ENCODE measurements at regions not wholly inside any gene's neighbourhood (a gene's known extent, or its start where the extent isn't known, plus 50 kb on each side); places are given as distances from the start of the nearest gene placed in this dataset.

- TF ChIP-seq CTCF (IDR thresholded peaks at IDR 0.05) (no peak), ZFX (IDR thresholded peaks at IDR 0.05; ENCODE audit: borderline replicate concordance) (no peak)
Observed at GRCh38 chr2:236940916-236941520, 144.7 kb upstream of the COPS8 start.

Data from 22Rv1 (cell line).